PC-9 (cell line): ENCODE measurements at regions not wholly inside any gene's neighbourhood (a gene's known extent, or its start where the extent isn't known, plus 50 kb on each side); places are given as distances from the start of the nearest gene placed in this dataset.

Source experiments
- BruUV-seq: library from RNA; stranded (reverse); fragments of 400-500 nt; replicated peaks from 2 replicates; lab custom pipeline; 2021; lab: Mats Ljungman, UMichigan
- CTCF ChIA-PET: fragments of 300-600 bp; sonication (Branson Sonifier 250); formaldehyde crosslinking; loops from one replicate; lab custom pipeline; 2022; ENCODE audit warnings: antibody characterized with exemption; lab: Charles Lee
- POLR2A ChIA-PET: fragments of 300-600 bp; sonication (Branson Sonifier 250); formaldehyde crosslinking; loops from one replicate; lab custom pipeline; 2022; ENCODE audit warnings: antibody characterized with exemption; ENCODE audit not compliant: unreplicated experiment; lab: Charles Lee
- DNase-seq, 2 experiments: peaks; one replicate each; pipeline versions ENCODE4 v3.0.0 to v3.0.0-alpha.2; 2015 to 2022; ENCODE audit warnings: mixed read lengths in 1 of 2
- H2AFZ ChIP-seq: fragments of 200-600 bp; sonication (generic); 2 replicates; pipeline ENCODE4 v1.8.1; 2017; ENCODE audit warnings: antibody characterized with exemption
- H3F3A ChIP-seq: fragments of 200-600 bp; sonication (generic); 2 replicates; pipeline ENCODE4 v1.8.1; 2017; ENCODE audit warnings: antibody characterized with exemption, mild to moderate bottlenecking, low read depth; ENCODE audit not compliant: insufficient read depth
- H3K27ac ChIP-seq: fragments of 200-600 bp; sonication (generic); 2 replicates; pipeline ENCODE4 v1.6.1; 2016; ENCODE audit warnings: mixed run types
- H3K27me3 ChIP-seq: fragments of 200-600 bp; sonication (generic); 2 replicates; pipeline ENCODE4 v1.6.1; 2016; ENCODE audit warnings: low read depth, mixed run types; ENCODE audit not compliant: insufficient read depth
- H3K36me3 ChIP-seq: fragments of 200-600 bp; sonication (generic); 2 replicates; pipeline ENCODE4 v1.6.1; 2016; ENCODE audit warnings: low read depth, mixed run types
- H3K4me1 ChIP-seq: fragments of 200-600 bp; sonication (generic); replicated peaks from 2 replicates; pipeline ENCODE4 v1.6.1; 2016; ENCODE audit warnings: mixed run types; ENCODE audit not compliant: insufficient read depth
- H3K4me2 ChIP-seq: fragments of 200-600 bp; sonication (generic); 2 replicates; pipeline ENCODE4 v1.6.1; 2017; ENCODE audit warnings: mixed run types
- H3K4me3 ChIP-seq: fragments of 200-600 bp; sonication (generic); 2 replicates; pipeline ENCODE4 v1.6.1; 2016; ENCODE audit warnings: mixed run types
- H3K79me2 ChIP-seq: fragments of 200-600 bp; sonication (generic); 2 replicates; pipeline ENCODE4 v1.6.1; 2017; ENCODE audit warnings: low read depth, mixed run types
- H3K9me2 ChIP-seq: fragments of 200-600 bp; sonication (generic); 2 replicates; pipeline ENCODE4 v1.8.1; 2017; ENCODE audit warnings: mild to moderate bottlenecking; ENCODE audit not compliant: insufficient read depth
- H3K9me3 ChIP-seq: fragments of 200-600 bp; sonication (generic); 2 replicates; pipeline ENCODE4 v1.8.1; 2016; ENCODE audit warnings: low read depth; ENCODE audit not compliant: insufficient read depth
- H4K20me1 ChIP-seq: fragments of 200-600 bp; sonication (generic); 2 replicates; pipeline ENCODE4 v1.8.1; 2017; ENCODE audit not compliant: insufficient read depth
- CTCF ChIP-seq: fragments of 200-600 bp; sonication (generic); conservative IDR thresholded peaks from 2 replicates; pipeline ENCODE4 v1.6.1; 2017; ENCODE audit warnings: mixed run types, antibody characterized with exemption, mild to moderate bottlenecking, moderate library complexity
- EZH2 ChIP-seq: fragments of 200-600 bp; sonication (generic); IDR thresholded peaks from 2 replicates; pipeline ENCODE4 v1.8.0; 2017; ENCODE audit warnings: antibody characterized with exemption, low read depth
- intact Hi-C: fragments of 100-400 bp; cut with micrococcal nuclease; formaldehyde crosslinking; loops from one replicate; pipeline ENCODE4 v1.10.0; 2022; ENCODE audit not compliant: unreplicated experiment

- no peak for DNase-seq
Observed at GRCh38 chr10:94092848-94093247, 99.1 kb downstream of the PLCE1 start.

GRCh38 chr10:94093286-94093905 lies 99.7 kb downstream of the PLCE1 start:
- no peak overlapping the region for H3K4me3 ChIP-seq
- intact Hi-C loops, result no loop called here
- ChIA-PET CTCF (no interaction called here), POLR2A (no interaction called here)
- H3K4me1 ChIP-seq, result no peaks in the 10 kb centered on the region
- H3K4me2 ChIP-seq, result no peak overlapping the region
- no peaks in the 10 kb centered on the region for H3K9me2 ChIP-seq
- no peak overlapping the region for H3K27ac ChIP-seq
- no peak overlapping the region for H2AFZ ChIP-seq
- no peaks in the 10 kb centered on the region for H3F3A ChIP-seq
- H3K9me3 ChIP-seq, result no peaks in the 10 kb centered on the region
- DNase-seq, result no peak
- H3K27me3 ChIP-seq, result no peaks in the 10 kb centered on the region
- no peaks in the 10 kb centered on the region for H3K36me3 ChIP-seq
- no peak for TF ChIP-seq EZH2
- no peak for TF ChIP-seq CTCF
- H4K20me1 ChIP-seq, result no peaks in the 10 kb centered on the region
- BruUV-seq, result no TSS peak
- H3K79me2 ChIP-seq, result no peaks in the 10 kb centered on the region

More at GRCh38 chr10:94092848-94093247, 99.1 kb downstream of the PLCE1 start:
- intact Hi-C loops, result no loop called here
- Histone ChIP-seq H3K27me3 (no peaks in the 10 kb centered on the region), H3K9me2 (no peaks in the 10 kb centered on the region), H3K79me2 (no peaks in the 10 kb centered on the region), H3F3A (no peaks in the 10 kb centered on the region), H2AFZ (no peak overlapping the region), H3K4me2 (no peak overlapping the region), H3K4me3 (no peak overlapping the region), H4K20me1 (no peaks in the 10 kb centered on the region), H3K36me3 (no peaks in the 10 kb centered on the region), H3K4me1 (no peaks in the 10 kb centered on the region), H3K9me3 (no peaks in the 10 kb centered on the region), H3K27ac (no peak overlapping the region)
- POLR2A ChIA-PET, result no interaction called here
- TF ChIP-seq CTCF, result no peak
- no TSS peak for BruUV-seq
- CTCF ChIA-PET, result no interaction called here

GRCh38 chr10:94094540-94094939 lies 100.8 kb downstream of the PLCE1 start:
- Histone ChIP-seq H3K4me2 (no peak overlapping the region), H3K27me3 (no peaks in the 10 kb centered on the region), H3F3A (no peaks in the 10 kb centered on the region), H3K4me3 (no peak overlapping the region), H3K27ac (no peak overlapping the region), H3K9me2 (no peaks in the 10 kb centered on the region), H2AFZ (no peak overlapping the region), H3K79me2 (no peaks in the 10 kb centered on the region), H3K4me1 (no peaks in the 10 kb centered on the region), H3K9me3 (no peaks in the 10 kb centered on the region), H4K20me1 (no peaks in the 10 kb centered on the region), H3K36me3 (no peaks in the 10 kb centered on the region)
- TF ChIP-seq EZH2 (no peak), CTCF (no peak)
- ChIA-PET POLR2A (no interaction called here), CTCF (no interaction called here)
- no peak for DNase-seq
- BruUV-seq, result no TSS peak
- intact Hi-C loops, result no loop called here
